ENCODE measurements at regions not wholly inside any gene's neighbourhood (a gene's known extent, or its start where the extent isn't known, plus 50 kb on each side); places are given as distances from the start of the nearest gene placed in this dataset.

DNA sequence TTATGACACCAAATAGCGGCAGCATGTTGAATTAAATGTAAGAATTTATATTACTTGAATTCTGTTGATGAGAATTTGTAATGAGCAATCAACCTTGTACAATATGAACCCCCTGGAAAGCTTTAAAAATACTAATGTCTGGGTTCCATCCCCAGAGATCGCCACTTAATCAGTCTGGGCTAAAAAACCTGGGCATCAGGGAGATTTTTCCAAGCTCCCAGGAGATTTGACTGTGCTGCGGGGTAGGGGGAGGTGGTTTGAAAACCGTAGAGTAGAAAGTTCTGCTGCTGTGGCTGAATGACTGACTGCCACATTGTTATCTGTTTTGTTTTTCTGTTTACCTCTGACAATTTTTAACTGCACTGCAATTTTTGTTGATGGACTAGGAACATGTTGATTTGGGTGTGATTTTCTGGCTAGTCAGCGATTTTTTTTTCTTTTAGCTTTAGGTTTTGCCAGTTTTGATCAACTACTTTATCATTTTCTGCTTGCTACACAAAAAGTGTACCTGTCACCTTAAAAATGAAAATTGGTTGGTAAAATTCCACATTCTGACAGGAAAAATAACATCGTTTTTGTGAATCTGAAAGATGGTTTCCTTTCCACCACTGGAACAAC lies 79.3 kb downstream of the PCTP start:
- no peaks in the 10 kb centered on the region for H3F3A ChIP-seq (ENCODE audit: low read length, unreplicated experiment)
- H3K9me3 ChIP-seq (ENCODE audit: low read length), result no peaks in the 10 kb centered on the region
- intact Hi-C loops (cut with micrococcal nuclease), result loop anchor here (10.0 kb wide), 1 partner anchor 95 kb away; no protein-coding TSS in a partner anchor
- TF ChIP-seq CTCF (conservative IDR thresholded peaks at IDR 0.05; ENCODE audit: low read depth, low read length) (no peak), EZH2phosphoT487 (IDR thresholded peaks at IDR 0.05; ENCODE audit: borderline replicate concordance, low read length) (no peak), EZH2 (IDR thresholded peaks at IDR 0.05; ENCODE audit: low read length, unreplicated experiment) (no peak)
- no peak overlapping the region for H3K27ac ChIP-seq (ENCODE audit: low read length)
- no peak overlapping the region for H3K9ac ChIP-seq (ENCODE audit: low read length)
- no peak overlapping the region for H3K4me2 ChIP-seq (ENCODE audit: low read length)
- H3K4me3 ChIP-seq (ENCODE audit: low read length), result no peak overlapping the region
- ATAC-seq (no peak), DNase-seq (no peak)
- H3K27me3 ChIP-seq (ENCODE audit: low read length), result peaks cover 87% of the 10 kb centered on the region
- no peaks in the 10 kb centered on the region for H3K79me2 ChIP-seq (ENCODE audit: low read length)
- no peaks in the 10 kb centered on the region for H3K4me1 ChIP-seq (ENCODE audit: insufficient read depth, low read length)
- POLR2A ChIA-PET (ENCODE audit: unreplicated experiment), result no interaction called here
- no TSS peak for BruUV-seq (replicated peaks)
- H2AFZ ChIP-seq (ENCODE audit: low read length), result no peak overlapping the region
- no peaks in the 10 kb centered on the region for H4K20me1 ChIP-seq (ENCODE audit: low read length)
- no peaks in the 10 kb centered on the region for H3K9me2 ChIP-seq (replicated peaks; ENCODE audit: low read length)
- CTCF ChIA-PET, result interaction anchor here (0.6 kb wide), 1 partner anchor 306 kb away, joined by 3 read pairs; no protein-coding TSS in a partner anchor
- no peaks in the 10 kb centered on the region for H3K36me3 ChIP-seq (ENCODE audit: low read depth, low read length)

GRCh38 chr17:55830699-55831471 lies 80.0 kb downstream of the PCTP start:
- Histone ChIP-seq H3K9me3 (ENCODE audit: low read length) (no peaks in the 10 kb centered on the region), H3K4me3 (ENCODE audit: low read length) (no peak overlapping the region), H2AFZ (ENCODE audit: low read length) (no peak overlapping the region), H3K4me2 (ENCODE audit: low read length) (no peak overlapping the region), H3K27ac (ENCODE audit: low read length) (no peak overlapping the region), H4K20me1 (ENCODE audit: low read length) (no peaks in the 10 kb centered on the region), H3K36me3 (ENCODE audit: low read depth, low read length) (no peaks in the 10 kb centered on the region), H3F3A (ENCODE audit: low read length, unreplicated experiment) (no peaks in the 10 kb centered on the region), H3K79me2 (ENCODE audit: low read length) (no peaks in the 10 kb centered on the region), H3K9me2 (replicated peaks; ENCODE audit: low read length) (no peaks in the 10 kb centered on the region), H3K9ac (ENCODE audit: low read length) (no peak overlapping the region), H3K27me3 (ENCODE audit: low read length) (peaks cover 90% of the 10 kb centered on the region), H3K4me1 (ENCODE audit: insufficient read depth, low read length) (no peaks in the 10 kb centered on the region)
- intact Hi-C loops (cut with micrococcal nuclease), result no loop called here
- CTCF ChIA-PET, result interaction anchor here (0.6 kb wide), 1 partner anchor 307 kb away, joined by 3 read pairs; no protein-coding TSS in a partner anchor
- ATAC-seq (no peak), DNase-seq (no peak)
- no TSS peak for BruUV-seq (replicated peaks)
- no peak for TF ChIP-seq EZH2 (IDR thresholded peaks at IDR 0.05; ENCODE audit: low read length, unreplicated experiment)
- TF ChIP-seq EZH2phosphoT487 (IDR thresholded peaks at IDR 0.05; ENCODE audit: borderline replicate concordance, low read length), result no peak
- TF ChIP-seq CTCF (conservative IDR thresholded peaks at IDR 0.05; ENCODE audit: low read depth, low read length), result no peak
- POLR2A ChIA-PET (ENCODE audit: unreplicated experiment), result no interaction called here

DNA sequence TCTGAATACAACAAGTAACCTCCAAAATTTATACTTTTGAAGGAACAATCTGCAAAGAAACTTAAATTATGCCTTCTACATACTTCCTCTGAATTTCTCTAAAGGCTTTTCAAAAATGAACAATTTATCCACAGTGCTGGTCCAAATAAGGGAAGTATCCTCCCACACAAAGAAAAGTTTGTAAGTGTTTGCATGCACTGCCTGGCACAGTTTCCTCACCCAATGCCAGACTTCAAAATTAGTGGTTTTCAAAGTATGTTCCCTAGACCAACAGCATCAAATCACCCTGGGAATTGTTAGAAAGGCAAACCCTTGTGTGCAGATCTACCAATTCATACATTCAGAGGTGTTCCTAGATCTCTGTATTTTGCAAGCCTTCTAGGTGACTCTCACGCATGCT lies 82.5 kb downstream of the PCTP start:
- intact Hi-C loops (cut with micrococcal nuclease), result no loop called here
- no peak for TF ChIP-seq EZH2phosphoT487 (IDR thresholded peaks at IDR 0.05; ENCODE audit: borderline replicate concordance, low read length)
- TF ChIP-seq EZH2 (IDR thresholded peaks at IDR 0.05; ENCODE audit: low read length, unreplicated experiment), result no peak
- TF ChIP-seq CTCF (conservative IDR thresholded peaks at IDR 0.05; ENCODE audit: low read depth, low read length), result no peak
- DNase-seq (no peak), ATAC-seq (no peak)
- Histone ChIP-seq H3K27ac (ENCODE audit: low read length) (no peak overlapping the region), H3K4me2 (ENCODE audit: low read length) (no peak overlapping the region), H3K9me2 (replicated peaks; ENCODE audit: low read length) (no peaks in the 10 kb centered on the region), H3K27me3 (ENCODE audit: low read length) (peaks cover 87% of the 10 kb centered on the region), H2AFZ (ENCODE audit: low read length) (no peak overlapping the region), H3K9me3 (ENCODE audit: low read length) (no peaks in the 10 kb centered on the region), H3K36me3 (ENCODE audit: low read depth, low read length) (no peaks in the 10 kb centered on the region), H3K4me3 (ENCODE audit: low read length) (no peak overlapping the region), H3F3A (ENCODE audit: low read length, unreplicated experiment) (no peaks in the 10 kb centered on the region), H3K79me2 (ENCODE audit: low read length) (no peaks in the 10 kb centered on the region), H3K9ac (ENCODE audit: low read length) (no peak overlapping the region), H3K4me1 (ENCODE audit: insufficient read depth, low read length) (no peaks in the 10 kb centered on the region), H4K20me1 (ENCODE audit: low read length) (no peaks in the 10 kb centered on the region)
- POLR2A ChIA-PET (ENCODE audit: unreplicated experiment), result no interaction called here
- no TSS peak for BruUV-seq (replicated peaks)
- CTCF ChIA-PET, result no interaction called here
